ENCODE measurements at regions not wholly inside any gene's neighbourhood (a gene's known extent, or its start where the extent isn't known, plus 50 kb on each side); places are given as distances from the start of the nearest gene placed in this dataset.

- DNase-seq (ENCODE audit: low spot score, unreplicated experiment) = no peak
- Mint-ChIP-seq H3K27me3 (no peaks in the 10 kb centered on the region), H3K9me3 (ENCODE audit: low read depth) (peaks cover 11% of the 10 kb centered on the region), H3K4me3 (ENCODE audit: low read depth) (no peak overlapping the region), H3K36me3 (ENCODE audit: insufficient read depth) (no peaks in the 10 kb centered on the region), H3K4me1 (ENCODE audit: low read depth) (no peaks in the 10 kb centered on the region), H3K27ac (no peak overlapping the region)
- no peak for TF ChIP-seq CTCF (IDR thresholded peaks at IDR 0.05; ENCODE audit: unreplicated experiment)
Observed at GRCh38 chr2:78498125-78498524, 527.4 kb upstream of the REG3G start.

GRCh38 chr2:78506301-78506700 is 519.2 kb upstream of the REG3G start:
- Mint-ChIP-seq H3K4me3 (ENCODE audit: low read depth) (no peak overlapping the region), H3K36me3 (ENCODE audit: insufficient read depth) (no peaks in the 10 kb centered on the region), H3K9me3 (ENCODE audit: low read depth) (peaks cover 27% of the 10 kb centered on the region), H3K27ac (no peak overlapping the region), H3K27me3 (no peaks in the 10 kb centered on the region), H3K4me1 (ENCODE audit: low read depth) (no peaks in the 10 kb centered on the region)
- DNase-seq (ENCODE audit: low spot score, unreplicated experiment) = no peak
- no peak for TF ChIP-seq CTCF (IDR thresholded peaks at IDR 0.05; ENCODE audit: unreplicated experiment)

- Mint-ChIP-seq H3K27me3 (no peaks in the 10 kb centered on the region), H3K27ac (no peak overlapping the region), H3K4me1 (ENCODE audit: low read depth) (no peaks in the 10 kb centered on the region), H3K36me3 (ENCODE audit: insufficient read depth) (no peaks in the 10 kb centered on the region), H3K9me3 (ENCODE audit: low read depth) (peaks cover 3% of the 10 kb centered on the region), H3K4me3 (ENCODE audit: low read depth) (no peak overlapping the region)
- no peak for TF ChIP-seq CTCF (IDR thresholded peaks at IDR 0.05; ENCODE audit: unreplicated experiment)
- no peak for DNase-seq (ENCODE audit: low spot score, unreplicated experiment)
Observed at GRCh38 chr2:78521938-78522337, 503.6 kb upstream of the REG3G start.

GRCh38 chr2:78532762-78533379 is 492.6 kb upstream of the REG3G start:
- Mint-ChIP-seq H3K27me3 (no peaks in the 10 kb centered on the region), H3K4me1 (ENCODE audit: low read depth) (peaks cover 12% of the 10 kb centered on the region), H3K9me3 (ENCODE audit: low read depth) (no peaks in the 10 kb centered on the region), H3K36me3 (ENCODE audit: insufficient read depth) (no peaks in the 10 kb centered on the region), H3K27ac (no peak overlapping the region), H3K4me3 (ENCODE audit: low read depth) (no peak overlapping the region)
- no peak for DNase-seq (ENCODE audit: low spot score, unreplicated experiment)
- TF ChIP-seq CTCF (IDR thresholded peaks at IDR 0.05; ENCODE audit: unreplicated experiment) = no peak

GRCh38 chr2:78535395-78535794 is 490.1 kb upstream of the REG3G start:
- TF ChIP-seq CTCF (IDR thresholded peaks at IDR 0.05; ENCODE audit: unreplicated experiment) = no peak
- peaks cover 12% of the 10 kb centered on the region for H3K4me1 Mint-ChIP-seq (ENCODE audit: low read depth)
- H3K4me3 Mint-ChIP-seq (ENCODE audit: low read depth) = no peak overlapping the region
- H3K27me3 Mint-ChIP-seq = no peaks in the 10 kb centered on the region
- H3K9me3 Mint-ChIP-seq (ENCODE audit: low read depth) = no peaks in the 10 kb centered on the region
- no peak for DNase-seq (ENCODE audit: low spot score, unreplicated experiment)
- no peak overlapping the region for H3K27ac Mint-ChIP-seq
- no peaks in the 10 kb centered on the region for H3K36me3 Mint-ChIP-seq (ENCODE audit: insufficient read depth)
